ENCODE measurements at regions not wholly inside any gene's neighbourhood (a gene's known extent, or its start where the extent isn't known, plus 50 kb on each side); places are given as distances from the start of the nearest gene placed in this dataset.
A peak's percentile ranks its signal among the peaks of the same experiment; 100 is the strongest.

GRCh38 chr9:89999534-90000370 lies 394.9 kb downstream of the GADD45G start:
- ATAC-seq (ENCODE audit: low read depth) (peak; percentile 88), DNase-seq (peak; percentile 37)
- Mint-ChIP-seq H3K4me1 (peaks cover 27% of the 10 kb centered on the region), H3K27ac (peak overlapping the region; percentile 90), H3K4me3 (peak overlapping the region; percentile 75), H3K27me3 (no peaks in the 10 kb centered on the region), H3K36me3 (ENCODE audit: low read depth) (no peaks in the 10 kb centered on the region), H3K9me3 (peaks cover under 1% of the 10 kb centered on the region)
- intact Hi-C loops (cut with micrococcal nuclease) = loop anchor here (2.0 kb wide), 1 partner anchor 397 kb away; no protein-coding TSS in a partner anchor
- no peak for TF ChIP-seq CTCF (IDR thresholded peaks at IDR 0.05)
- CTCF ChIA-PET = interaction anchor here (0.8 to 1.5 kb wide), 5 partner anchors 24 to 406 kb away, joined by 3 to 5 read pairs (median 3); partner anchors contain the start of gene GADD45G
- POLR2A ChIA-PET = interaction anchor here (0.6 to 1.8 kb wide), 6 partner anchors 9 to 596 kb away, joined by 3 to 5 read pairs (median 4); partner anchors contain the start of gene GADD45G

- Mint-ChIP-seq H3K4me3 (no peak overlapping the region), H3K27me3 (no peaks in the 10 kb centered on the region), H3K36me3 (ENCODE audit: low read depth) (peaks cover 1% of the 10 kb centered on the region), H3K9me3 (peaks cover 5% of the 10 kb centered on the region), H3K27ac (peak overlapping the region; percentile 30), H3K4me1 (peaks cover 27% of the 10 kb centered on the region)
- POLR2A ChIA-PET = no interaction called here
- intact Hi-C loops (cut with micrococcal nuclease) = no loop called here
- CTCF ChIA-PET = no interaction called here
- ATAC-seq (ENCODE audit: low read depth) (no peak), DNase-seq (no peak)
- no peak for TF ChIP-seq CTCF (IDR thresholded peaks at IDR 0.05)
Observed at GRCh38 chr9:90000925-90001324, 396.1 kb downstream of the GADD45G start.

- Mint-ChIP-seq H3K4me3 (no peak overlapping the region), H3K4me1 (peaks cover 28% of the 10 kb centered on the region), H3K36me3 (ENCODE audit: low read depth) (peaks cover 1% of the 10 kb centered on the region), H3K9me3 (peaks cover 5% of the 10 kb centered on the region), H3K27ac (no peak overlapping the region), H3K27me3 (no peaks in the 10 kb centered on the region)
- ChIA-PET CTCF (no interaction called here), POLR2A (no interaction called here)
- no peak for DNase-seq
- intact Hi-C loops (cut with micrococcal nuclease) = no loop called here
- TF ChIP-seq CTCF (IDR thresholded peaks at IDR 0.05) = no peak
- no peak for ATAC-seq (ENCODE audit: low read depth)
Observed at GRCh38 chr9:90001747-90002146, 396.9 kb downstream of the GADD45G start.

- H3K4me3 Mint-ChIP-seq = no peak overlapping the region
- DNase-seq (no peak), ATAC-seq (ENCODE audit: low read depth) (no peak)
- peaks cover 1% of the 10 kb centered on the region for H3K36me3 Mint-ChIP-seq (ENCODE audit: low read depth)
- POLR2A ChIA-PET = no interaction called here
- H3K27me3 Mint-ChIP-seq = no peaks in the 10 kb centered on the region
- H3K27ac Mint-ChIP-seq = no peak overlapping the region
- TF ChIP-seq CTCF (IDR thresholded peaks at IDR 0.05) = no peak
- CTCF ChIA-PET = no interaction called here
- intact Hi-C loops (cut with micrococcal nuclease) = no loop called here
- H3K9me3 Mint-ChIP-seq = peaks cover 5% of the 10 kb centered on the region
- H3K4me1 Mint-ChIP-seq = peaks cover 37% of the 10 kb centered on the region
Observed at GRCh38 chr9:90002397-90003271, 397.8 kb downstream of the GADD45G start.

GRCh38 chr9:90005388-90005787 lies 400.6 kb downstream of the GADD45G start:
- no peaks in the 10 kb centered on the region for H3K27me3 Mint-ChIP-seq
- peaks cover 41% of the 10 kb centered on the region for H3K4me1 Mint-ChIP-seq
- H3K9me3 Mint-ChIP-seq = peaks cover 5% of the 10 kb centered on the region
- peaks cover 1% of the 10 kb centered on the region for H3K36me3 Mint-ChIP-seq (ENCODE audit: low read depth)
- DNase-seq (no peak), ATAC-seq (ENCODE audit: low read depth) (no peak)
- ChIA-PET CTCF (no interaction called here), POLR2A (no interaction called here)
- no peak overlapping the region for H3K4me3 Mint-ChIP-seq
- intact Hi-C loops (cut with micrococcal nuclease) = no loop called here
- H3K27ac Mint-ChIP-seq = no peak overlapping the region
- TF ChIP-seq CTCF (IDR thresholded peaks at IDR 0.05) = no peak

Measured in activated B cell treated with CpG ODN at 0.5 μM for 24 hours (primary cell).